ENCODE measurements at regions not wholly inside any gene's neighbourhood (a gene's known extent, or its start where the extent isn't known, plus 50 kb on each side); places are given as distances from the start of the nearest gene placed in this dataset.

DNA sequence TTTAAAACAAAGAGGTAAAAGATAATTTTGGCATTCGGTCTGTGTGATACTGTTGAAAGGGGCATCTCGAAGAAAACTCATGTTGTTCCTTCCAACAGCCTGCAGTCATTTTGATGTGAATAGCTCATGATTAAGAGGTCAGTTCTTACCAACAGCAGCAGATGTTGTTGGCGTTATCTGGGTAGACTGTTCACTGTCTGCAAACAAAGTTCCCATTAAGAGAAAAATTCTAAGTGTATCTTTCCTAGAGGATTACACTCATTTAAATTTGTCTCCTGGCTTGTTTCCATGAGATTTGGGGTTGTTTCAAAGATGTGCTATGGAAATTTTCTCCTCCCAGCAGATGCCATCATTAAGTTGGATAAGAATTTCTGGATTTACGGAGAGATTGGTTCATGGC lies 138.2 kb upstream of the RORB start:
- DNase-seq (ENCODE audit: low read depth): no peak
- TF ChIP-seq, protein P1, sequence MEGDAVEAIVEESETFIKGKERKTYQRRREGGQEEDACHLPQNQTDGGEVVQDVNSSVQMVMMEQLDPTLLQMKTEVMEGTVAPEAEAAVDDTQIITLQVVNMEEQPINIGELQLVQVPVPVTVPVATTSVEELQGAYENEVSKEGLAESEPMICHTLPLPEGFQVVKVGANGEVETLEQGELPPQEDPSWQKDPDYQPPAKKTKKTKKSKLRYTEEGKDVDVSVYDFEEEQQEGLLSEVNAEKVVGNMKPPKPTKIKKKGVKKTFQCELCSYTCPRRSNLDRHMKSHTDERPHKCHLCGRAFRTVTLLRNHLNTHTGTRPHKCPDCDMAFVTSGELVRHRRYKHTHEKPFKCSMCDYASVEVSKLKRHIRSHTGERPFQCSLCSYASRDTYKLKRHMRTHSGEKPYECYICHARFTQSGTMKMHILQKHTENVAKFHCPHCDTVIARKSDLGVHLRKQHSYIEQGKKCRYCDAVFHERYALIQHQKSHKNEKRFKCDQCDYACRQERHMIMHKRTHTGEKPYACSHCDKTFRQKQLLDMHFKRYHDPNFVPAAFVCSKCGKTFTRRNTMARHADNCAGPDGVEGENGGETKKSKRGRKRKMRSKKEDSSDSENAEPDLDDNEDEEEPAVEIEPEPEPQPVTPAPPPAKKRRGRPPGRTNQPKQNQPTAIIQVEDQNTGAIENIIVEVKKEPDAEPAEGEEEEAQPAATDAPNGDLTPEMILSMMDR (IDR thresholded peaks at IDR 0.05; ENCODE audit: insufficient read depth, low read depth, low read length): no peak
- no peak overlapping the region for H3K4me3 ChIP-seq (ENCODE audit: low read depth, low read length)

DNA sequence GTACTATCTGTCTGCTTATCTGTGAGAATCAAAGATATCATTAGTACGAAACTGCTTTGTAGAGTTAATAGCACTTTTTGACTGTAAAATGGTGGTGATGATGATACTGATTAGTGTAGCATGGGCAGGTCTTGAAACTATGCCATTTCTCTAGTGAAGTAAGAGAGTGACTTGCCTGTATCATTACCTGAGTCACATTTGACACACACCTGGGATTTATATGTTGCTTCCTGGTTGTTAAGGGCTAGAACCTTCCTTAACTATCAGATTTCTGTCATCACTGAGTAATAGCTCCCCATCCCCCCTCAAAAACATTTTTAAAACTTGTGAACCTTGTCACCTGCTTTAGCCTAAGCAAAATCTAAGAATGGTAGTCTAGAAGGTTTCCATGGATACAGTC lies 135.6 kb upstream of the RORB start:
- no peak for DNase-seq (ENCODE audit: low read depth)
- H3K4me3 ChIP-seq (ENCODE audit: low read depth, low read length): no peak overlapping the region
- TF ChIP-seq, protein P1 (IDR thresholded peaks at IDR 0.05; ENCODE audit: insufficient read depth, low read depth, low read length): no peak

DNA sequence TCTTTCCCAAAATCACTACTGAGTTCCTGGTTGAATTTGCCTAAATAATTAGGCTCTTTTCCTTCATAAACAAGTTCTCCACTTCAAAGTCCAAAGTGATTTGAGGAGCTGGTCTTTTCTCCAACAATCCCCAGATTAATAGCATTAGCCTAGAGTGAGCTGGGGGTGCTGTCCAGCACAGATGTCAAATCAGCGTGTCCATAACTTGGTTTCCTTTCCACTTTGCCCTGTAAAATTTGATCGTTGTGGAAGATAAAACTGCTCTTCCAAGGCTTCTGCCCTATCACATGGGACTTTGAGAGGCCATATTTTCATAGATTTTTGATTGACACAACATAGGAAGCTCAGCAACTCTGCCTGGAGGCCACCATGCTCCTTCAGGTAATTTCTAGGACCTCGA lies 134.7 kb upstream of the RORB start:
- DNase-seq (ENCODE audit: low read depth): no peak
- H3K4me3 ChIP-seq (ENCODE audit: low read depth, low read length): no peak overlapping the region
- TF ChIP-seq, protein P1 (IDR thresholded peaks at IDR 0.05; ENCODE audit: insufficient read depth, low read depth, low read length): no peak

DNA sequence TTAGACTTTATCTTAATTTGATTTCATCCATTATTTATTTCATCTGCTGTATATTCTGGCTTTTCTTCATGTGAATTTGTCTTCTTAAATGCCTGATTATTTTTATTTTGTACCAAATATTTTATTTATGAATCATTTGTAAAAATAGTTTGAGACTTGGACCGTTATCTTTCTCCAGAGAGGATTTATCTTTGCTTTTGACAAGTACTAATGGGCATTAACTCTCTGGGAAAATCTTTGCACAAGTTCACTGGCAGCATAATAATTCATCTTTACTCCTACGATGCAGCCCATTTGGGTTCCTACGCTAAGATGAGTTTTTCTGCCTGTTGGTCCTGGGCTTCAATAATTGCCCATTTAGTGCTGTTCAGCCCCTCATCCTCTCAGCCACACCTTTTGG lies 131.0 kb upstream of the RORB start:
- no peak overlapping the region for H3K4me3 ChIP-seq (ENCODE audit: low read depth, low read length)
- TF ChIP-seq, protein P1 (IDR thresholded peaks at IDR 0.05; ENCODE audit: insufficient read depth, low read depth, low read length): no peak
- no peak for DNase-seq (ENCODE audit: low read depth)

DNA sequence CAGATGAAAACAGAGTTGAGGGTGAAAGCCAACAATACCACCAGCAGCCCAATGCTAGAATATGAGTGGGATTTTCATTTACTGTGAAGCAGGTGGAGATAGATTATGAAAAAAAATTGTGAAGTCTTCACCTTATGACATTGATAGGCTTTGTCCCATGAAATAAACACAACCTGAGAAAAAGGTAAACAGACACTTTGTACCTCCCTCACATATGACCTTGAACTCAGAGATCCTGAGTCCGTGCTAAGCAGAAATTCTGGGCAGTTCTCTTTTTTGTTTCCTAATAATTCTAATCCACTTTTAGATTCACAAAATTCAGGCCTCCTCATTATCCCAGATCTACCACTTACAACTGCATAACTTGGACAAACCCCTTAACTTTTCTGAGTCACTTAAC lies 127.3 kb upstream of the RORB start:
- no peak overlapping the region for H3K4me3 ChIP-seq (ENCODE audit: low read depth, low read length)
- DNase-seq (ENCODE audit: low read depth): no peak
- TF ChIP-seq, protein P1 (IDR thresholded peaks at IDR 0.05; ENCODE audit: insufficient read depth, low read depth, low read length): no peak

DNA sequence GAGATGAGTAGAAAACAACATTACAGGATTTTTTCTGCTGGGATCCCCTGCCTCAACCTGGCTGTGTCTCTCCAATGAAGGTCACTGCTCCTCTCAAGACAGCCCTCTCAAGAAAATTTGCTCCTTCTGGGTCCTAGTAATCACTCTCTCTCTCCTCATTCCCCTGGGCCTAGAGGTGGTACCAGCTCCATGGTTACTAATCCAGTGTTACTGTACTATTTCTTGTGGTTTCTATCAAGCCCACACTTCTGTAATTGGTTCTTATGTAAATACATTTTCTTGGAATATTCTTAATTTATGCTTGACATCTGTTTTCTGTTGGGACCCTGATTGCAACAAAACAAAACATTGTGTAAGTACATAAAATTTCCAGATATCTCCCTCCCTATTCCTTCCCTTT lies 123.8 kb upstream of the RORB start:
- no peak overlapping the region for H3K4me3 ChIP-seq (ENCODE audit: low read depth, low read length)
- no peak for DNase-seq (ENCODE audit: low read depth)
- TF ChIP-seq, protein P1 (IDR thresholded peaks at IDR 0.05; ENCODE audit: insufficient read depth, low read depth, low read length): no peak

DNA sequence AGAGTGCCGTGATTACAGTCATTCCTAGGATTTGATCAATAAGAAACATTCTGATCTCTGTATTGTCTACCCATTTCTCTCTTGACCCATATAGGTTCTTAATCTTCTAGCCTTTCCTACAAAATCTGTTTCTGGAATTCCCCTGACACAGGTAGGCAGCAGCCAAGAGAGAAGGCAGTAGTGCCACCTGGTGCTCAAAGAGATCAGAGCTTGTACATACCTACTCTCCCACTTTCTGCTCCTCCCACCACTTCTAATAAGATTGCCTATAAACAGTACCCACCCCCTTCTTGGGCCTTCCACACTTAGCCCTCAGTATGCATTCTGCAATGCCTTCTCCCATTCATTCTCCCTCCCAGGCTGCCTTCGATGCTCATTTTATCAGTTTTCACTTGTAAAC lies 117.4 kb upstream of the RORB start:
- DNase-seq (ENCODE audit: low read depth): peak; percentile 9
- H3K4me3 ChIP-seq (ENCODE audit: low read depth, low read length): no peak overlapping the region
- TF ChIP-seq, protein P1 (IDR thresholded peaks at IDR 0.05; ENCODE audit: insufficient read depth, low read depth, low read length): peak; percentile 38

Measured in fibroblast of villous mesenchyme (primary cell).